ENCODE measurements at regions not wholly inside any gene's neighbourhood (a gene's known extent, or its start where the extent isn't known, plus 50 kb on each side); places are given as distances from the start of the nearest gene placed in this dataset.

DNA sequence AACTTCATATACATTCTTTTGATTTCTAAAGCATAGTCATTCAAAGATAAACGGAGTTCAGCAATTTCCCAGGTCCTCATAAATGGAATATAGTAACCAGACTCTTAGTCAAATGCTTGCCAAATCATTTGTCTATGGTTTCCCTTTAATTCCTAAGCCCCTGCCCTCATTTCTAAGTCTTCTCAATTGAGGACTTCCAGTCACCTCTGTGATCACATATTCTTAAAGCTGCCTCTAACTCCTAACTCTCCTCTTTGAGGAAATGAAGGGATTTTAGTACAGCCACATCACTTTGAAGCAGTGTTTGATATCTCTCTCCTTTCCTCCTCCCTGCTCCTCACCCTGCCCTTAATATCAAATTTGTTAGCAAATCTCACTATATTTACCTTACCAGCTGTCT lies 58.7 kb downstream of the PLEKHG1 start:
- TF ChIP-seq, protein P1, sequence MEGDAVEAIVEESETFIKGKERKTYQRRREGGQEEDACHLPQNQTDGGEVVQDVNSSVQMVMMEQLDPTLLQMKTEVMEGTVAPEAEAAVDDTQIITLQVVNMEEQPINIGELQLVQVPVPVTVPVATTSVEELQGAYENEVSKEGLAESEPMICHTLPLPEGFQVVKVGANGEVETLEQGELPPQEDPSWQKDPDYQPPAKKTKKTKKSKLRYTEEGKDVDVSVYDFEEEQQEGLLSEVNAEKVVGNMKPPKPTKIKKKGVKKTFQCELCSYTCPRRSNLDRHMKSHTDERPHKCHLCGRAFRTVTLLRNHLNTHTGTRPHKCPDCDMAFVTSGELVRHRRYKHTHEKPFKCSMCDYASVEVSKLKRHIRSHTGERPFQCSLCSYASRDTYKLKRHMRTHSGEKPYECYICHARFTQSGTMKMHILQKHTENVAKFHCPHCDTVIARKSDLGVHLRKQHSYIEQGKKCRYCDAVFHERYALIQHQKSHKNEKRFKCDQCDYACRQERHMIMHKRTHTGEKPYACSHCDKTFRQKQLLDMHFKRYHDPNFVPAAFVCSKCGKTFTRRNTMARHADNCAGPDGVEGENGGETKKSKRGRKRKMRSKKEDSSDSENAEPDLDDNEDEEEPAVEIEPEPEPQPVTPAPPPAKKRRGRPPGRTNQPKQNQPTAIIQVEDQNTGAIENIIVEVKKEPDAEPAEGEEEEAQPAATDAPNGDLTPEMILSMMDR (IDR thresholded peaks at IDR 0.05), result no peak
- no peak for TF ChIP-seq POLR2A (IDR thresholded peaks at IDR 0.05)
- no peak for TF ChIP-seq POLR2AphosphoS5 (IDR thresholded peaks at IDR 0.05)
